ENCODE measurements at regions not wholly inside any gene's neighbourhood (a gene's known extent, or its start where the extent isn't known, plus 50 kb on each side); places are given as distances from the start of the nearest gene placed in this dataset.

- no peak for TF ChIP-seq POLR2A (IDR thresholded peaks at IDR 0.05; ENCODE audit: low read depth, low read length)
- no peak for TF ChIP-seq POLR2AphosphoS5 (IDR thresholded peaks at IDR 0.05; ENCODE audit: low read depth, low read length)
- no peak for TF ChIP-seq SPI1 (IDR thresholded peaks at IDR 0.05; ENCODE audit: low read depth, low read length)
These were observed 303.5 kb upstream of the TPM1 start for GRCh38 chr15:62739082-62739481.
